H1 (cell line): ENCODE measurements at regions not wholly inside any gene's neighbourhood (a gene's known extent, or its start where the extent isn't known, plus 50 kb on each side); places are given as distances from the start of the nearest gene placed in this dataset.

Source experiments
- BRCA1 ChIP-seq: IDR thresholded peaks from 2 replicates; pipeline ENCODE4 v1.6.1; 2012; ENCODE audit warnings: low read depth, low read length, improper control_type of control experiment
- SRF ChIP-seq: IDR thresholded peaks from 2 replicates; pipeline ENCODE4 v1.6.1; 2011; ENCODE audit warnings: mild to moderate bottlenecking, low read depth, low read length, moderate library complexity
- TF ChIP-seq, protein P1 (sequence below), 3 experiments: IDR thresholded peaks; 1 replicate in 2 of 3; 2 replicates in 1 of 3; pipeline versions ENCODE4 v1.5.1 to v1.6.1; 2011; ENCODE audit warnings: low read length in 3 of 3, mild to moderate bottlenecking in 3 of 3, inconsistent platforms in 2 of 3, low read depth in 1 of 3, moderate library complexity in 1 of 3; ENCODE audit not compliant: insufficient read depth in 1 of 3; ENCODE audit errors: control extremely low read depth in 1 of 3

DNA sequence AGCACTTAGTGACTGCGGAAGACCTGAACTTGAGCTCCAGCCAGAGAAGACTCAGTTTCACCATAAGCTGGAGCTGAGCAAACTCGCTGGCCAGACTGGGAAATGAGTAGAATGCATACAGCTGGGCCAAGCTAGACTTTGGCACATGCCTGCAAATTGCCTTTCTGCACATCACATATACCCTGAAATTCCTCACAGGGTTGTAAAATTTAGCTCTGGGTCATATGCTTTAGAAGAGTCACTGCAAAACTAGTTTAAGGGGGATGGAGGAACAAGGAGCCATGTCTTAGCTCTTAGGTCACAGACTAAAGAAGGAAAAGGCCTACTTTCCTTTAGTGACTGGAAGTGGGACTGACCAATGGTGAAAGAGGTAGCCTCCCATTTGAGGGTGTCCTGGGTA is 67.6 kb downstream of the PPP1R3C start:
- TF ChIP-seq, protein P1, sequence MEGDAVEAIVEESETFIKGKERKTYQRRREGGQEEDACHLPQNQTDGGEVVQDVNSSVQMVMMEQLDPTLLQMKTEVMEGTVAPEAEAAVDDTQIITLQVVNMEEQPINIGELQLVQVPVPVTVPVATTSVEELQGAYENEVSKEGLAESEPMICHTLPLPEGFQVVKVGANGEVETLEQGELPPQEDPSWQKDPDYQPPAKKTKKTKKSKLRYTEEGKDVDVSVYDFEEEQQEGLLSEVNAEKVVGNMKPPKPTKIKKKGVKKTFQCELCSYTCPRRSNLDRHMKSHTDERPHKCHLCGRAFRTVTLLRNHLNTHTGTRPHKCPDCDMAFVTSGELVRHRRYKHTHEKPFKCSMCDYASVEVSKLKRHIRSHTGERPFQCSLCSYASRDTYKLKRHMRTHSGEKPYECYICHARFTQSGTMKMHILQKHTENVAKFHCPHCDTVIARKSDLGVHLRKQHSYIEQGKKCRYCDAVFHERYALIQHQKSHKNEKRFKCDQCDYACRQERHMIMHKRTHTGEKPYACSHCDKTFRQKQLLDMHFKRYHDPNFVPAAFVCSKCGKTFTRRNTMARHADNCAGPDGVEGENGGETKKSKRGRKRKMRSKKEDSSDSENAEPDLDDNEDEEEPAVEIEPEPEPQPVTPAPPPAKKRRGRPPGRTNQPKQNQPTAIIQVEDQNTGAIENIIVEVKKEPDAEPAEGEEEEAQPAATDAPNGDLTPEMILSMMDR (IDR thresholded peaks at IDR 0.05; ENCODE audit: control extremely low read depth in 1 of 3, insufficient read depth in 1 of 3, low read depth in 1 of 3, low read length in 3 of 3), result no peak
- TF ChIP-seq BRCA1, result no peak
- TF ChIP-seq SRF, result no peak
